ENCODE measurements at regions not wholly inside any gene's neighbourhood (a gene's known extent, or its start where the extent isn't known, plus 50 kb on each side); places are given as distances from the start of the nearest gene placed in this dataset.
A peak's percentile ranks its signal among the peaks of the same experiment; 100 is the strongest.

DNA sequence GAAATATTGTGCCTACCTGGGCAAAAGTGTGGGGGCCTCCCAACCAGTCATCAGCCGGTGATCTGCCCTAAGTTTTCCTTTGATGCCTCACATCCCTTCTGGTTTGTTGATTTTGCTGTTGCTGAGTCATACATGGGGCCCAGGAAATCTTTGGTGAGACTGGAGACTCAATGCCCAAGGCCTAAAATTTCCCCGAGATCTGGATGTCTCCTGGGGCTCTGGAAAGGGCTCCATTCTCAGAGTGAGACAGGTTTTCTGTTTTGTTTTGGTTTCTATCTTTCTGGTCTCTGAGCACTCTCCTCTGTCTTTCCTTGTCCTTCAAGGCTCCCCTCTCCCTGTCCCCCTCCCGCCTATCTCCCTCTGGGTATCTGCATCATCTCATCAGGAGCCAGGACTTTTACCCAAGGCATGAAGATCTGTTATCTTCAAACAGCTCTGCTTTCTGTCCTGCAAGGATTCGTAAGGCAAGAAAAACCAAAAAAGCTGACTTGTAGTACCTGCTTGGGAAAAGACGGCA, 152.8 kb upstream of the MAX start (continued):
- TF ChIP-seq EZH2phosphoT487 (IDR thresholded peaks at IDR 0.05; ENCODE audit: unreplicated experiment) (no peak), CREB1 (CRISPR knock-in tag; IDR thresholded peaks at IDR 0.05; ENCODE audit: low read depth) (no peak), JUNB (IDR thresholded peaks at IDR 0.05; ENCODE audit: unreplicated experiment) (no peak), NANOG (IDR thresholded peaks at IDR 0.05; ENCODE audit: borderline replicate concordance) (no peak), ZNF331 (CRISPR knock-in tag; IDR thresholded peaks at IDR 0.05; ENCODE audit: low read depth) (no peak), ZNF114 (CRISPR knock-in tag; IDR thresholded peaks at IDR 0.05) (no peak), POLR2AphosphoS5 (IDR thresholded peaks at IDR 0.05; ENCODE audit: low read depth) (no peak), EZH2 (IDR thresholded peaks at IDR 0.05; ENCODE audit: low read depth, unreplicated experiment) (no peak), STAT1 (IDR thresholded peaks at IDR 0.05; ENCODE audit: unreplicated experiment) (no peak)
- TF ChIP-seq, protein P1, sequence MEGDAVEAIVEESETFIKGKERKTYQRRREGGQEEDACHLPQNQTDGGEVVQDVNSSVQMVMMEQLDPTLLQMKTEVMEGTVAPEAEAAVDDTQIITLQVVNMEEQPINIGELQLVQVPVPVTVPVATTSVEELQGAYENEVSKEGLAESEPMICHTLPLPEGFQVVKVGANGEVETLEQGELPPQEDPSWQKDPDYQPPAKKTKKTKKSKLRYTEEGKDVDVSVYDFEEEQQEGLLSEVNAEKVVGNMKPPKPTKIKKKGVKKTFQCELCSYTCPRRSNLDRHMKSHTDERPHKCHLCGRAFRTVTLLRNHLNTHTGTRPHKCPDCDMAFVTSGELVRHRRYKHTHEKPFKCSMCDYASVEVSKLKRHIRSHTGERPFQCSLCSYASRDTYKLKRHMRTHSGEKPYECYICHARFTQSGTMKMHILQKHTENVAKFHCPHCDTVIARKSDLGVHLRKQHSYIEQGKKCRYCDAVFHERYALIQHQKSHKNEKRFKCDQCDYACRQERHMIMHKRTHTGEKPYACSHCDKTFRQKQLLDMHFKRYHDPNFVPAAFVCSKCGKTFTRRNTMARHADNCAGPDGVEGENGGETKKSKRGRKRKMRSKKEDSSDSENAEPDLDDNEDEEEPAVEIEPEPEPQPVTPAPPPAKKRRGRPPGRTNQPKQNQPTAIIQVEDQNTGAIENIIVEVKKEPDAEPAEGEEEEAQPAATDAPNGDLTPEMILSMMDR (conservative IDR thresholded peaks at IDR 0.05; ENCODE audit: low read depth in 2 of 2) = no peak

DNA sequence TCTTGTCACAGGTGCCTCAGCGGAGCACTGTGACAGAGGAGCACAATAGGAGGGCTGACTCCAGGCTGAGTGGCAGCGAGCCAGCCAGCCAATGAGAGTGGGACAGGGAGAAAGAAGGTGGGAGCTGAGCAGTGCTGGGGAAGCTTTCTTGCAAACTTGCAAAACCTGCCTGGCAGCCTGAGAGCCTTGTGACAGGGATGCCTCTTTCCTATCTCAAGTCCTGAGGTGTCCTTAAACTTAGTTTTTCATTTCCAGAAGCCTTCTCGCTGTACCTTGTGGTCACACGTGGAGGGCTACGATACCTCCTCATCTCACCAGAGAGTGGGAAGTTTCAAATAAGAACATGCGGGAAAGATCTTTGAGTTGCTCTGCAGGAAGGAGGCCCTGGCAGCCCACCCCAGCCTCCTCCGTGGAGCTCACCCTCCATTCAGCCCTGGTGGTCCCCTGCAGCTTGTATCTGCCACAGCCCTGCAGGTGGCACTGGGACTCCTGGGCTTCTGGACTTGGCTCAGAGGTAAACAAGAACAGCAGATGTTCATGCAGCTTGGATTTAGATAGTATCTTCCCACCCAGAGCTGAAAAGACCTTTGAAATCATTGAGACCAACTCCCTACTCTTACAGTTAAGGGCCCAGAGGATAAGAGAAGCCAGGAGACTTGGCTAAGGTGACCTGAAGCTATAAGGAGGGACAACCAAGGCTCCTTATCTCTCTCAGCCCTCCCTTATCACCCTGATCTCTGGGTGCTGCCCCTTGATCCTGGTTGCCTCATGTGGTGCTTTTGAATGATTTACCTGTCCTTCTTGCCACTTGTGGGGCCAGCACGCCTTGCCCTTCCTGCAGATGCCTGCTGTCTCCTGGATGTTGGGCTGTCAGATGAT, 153.5 kb upstream of the MAX start:
- DNase-seq (ENCODE audit: low spot score) (peak; percentile 94), ATAC-seq (peak; percentile 98)
- Histone ChIP-seq H2AFZ (peak overlapping the region; percentile 56), H3K36me3 (ENCODE audit: insufficient read depth) (no peaks in the 10 kb centered on the region), H3K4me1 (ENCODE audit: insufficient read depth) (peaks cover 14% of the 10 kb centered on the region), H3K27me3 (ENCODE audit: insufficient read depth) (no peaks in the 10 kb centered on the region), H3F3A (replicated peaks; ENCODE audit: low read depth) (no peaks in the 10 kb centered on the region), H4K20me1 (replicated peaks; ENCODE audit: insufficient read depth) (no peaks in the 10 kb centered on the region), H3K79me2 (replicated peaks; ENCODE audit: insufficient read depth) (no peaks in the 10 kb centered on the region), H3K4me2 (peak overlapping the region; percentile 56), H3K4me3 (peak overlapping the region; percentile 29), H3K27ac (ENCODE audit: low read depth) (no peak overlapping the region), H3K9me2 (ENCODE audit: insufficient read depth) (peaks cover 7% of the 10 kb centered on the region; the same call in 1 of the 2 replicates)
- peak overlapping the region; percentile 52 for H3K27ac Mint-ChIP-seq
- H3K4me1 Mint-ChIP-seq = peaks cover 22% of the 10 kb centered on the region
- no peaks in the 10 kb centered on the region for H3K27me3 Mint-ChIP-seq (ENCODE audit: insufficient read depth, low read depth, poor library complexity)
- TF ChIP-seq ZNF331 (CRISPR knock-in tag; IDR thresholded peaks at IDR 0.05; ENCODE audit: low read depth) (no peak), POLR2AphosphoS5 (IDR thresholded peaks at IDR 0.05; ENCODE audit: low read depth) (peak; percentile 58; the same call in 1 of the 2 replicates), JUNB (IDR thresholded peaks at IDR 0.05; ENCODE audit: unreplicated experiment) (no peak)
- TF ChIP-seq, protein P1 (conservative IDR thresholded peaks at IDR 0.05; ENCODE audit: low read depth in 2 of 2) = peak in 1 of 2 experiments; percentile 25; a peak in 1 of 4 replicates
- TF ChIP-seq, protein P2, sequence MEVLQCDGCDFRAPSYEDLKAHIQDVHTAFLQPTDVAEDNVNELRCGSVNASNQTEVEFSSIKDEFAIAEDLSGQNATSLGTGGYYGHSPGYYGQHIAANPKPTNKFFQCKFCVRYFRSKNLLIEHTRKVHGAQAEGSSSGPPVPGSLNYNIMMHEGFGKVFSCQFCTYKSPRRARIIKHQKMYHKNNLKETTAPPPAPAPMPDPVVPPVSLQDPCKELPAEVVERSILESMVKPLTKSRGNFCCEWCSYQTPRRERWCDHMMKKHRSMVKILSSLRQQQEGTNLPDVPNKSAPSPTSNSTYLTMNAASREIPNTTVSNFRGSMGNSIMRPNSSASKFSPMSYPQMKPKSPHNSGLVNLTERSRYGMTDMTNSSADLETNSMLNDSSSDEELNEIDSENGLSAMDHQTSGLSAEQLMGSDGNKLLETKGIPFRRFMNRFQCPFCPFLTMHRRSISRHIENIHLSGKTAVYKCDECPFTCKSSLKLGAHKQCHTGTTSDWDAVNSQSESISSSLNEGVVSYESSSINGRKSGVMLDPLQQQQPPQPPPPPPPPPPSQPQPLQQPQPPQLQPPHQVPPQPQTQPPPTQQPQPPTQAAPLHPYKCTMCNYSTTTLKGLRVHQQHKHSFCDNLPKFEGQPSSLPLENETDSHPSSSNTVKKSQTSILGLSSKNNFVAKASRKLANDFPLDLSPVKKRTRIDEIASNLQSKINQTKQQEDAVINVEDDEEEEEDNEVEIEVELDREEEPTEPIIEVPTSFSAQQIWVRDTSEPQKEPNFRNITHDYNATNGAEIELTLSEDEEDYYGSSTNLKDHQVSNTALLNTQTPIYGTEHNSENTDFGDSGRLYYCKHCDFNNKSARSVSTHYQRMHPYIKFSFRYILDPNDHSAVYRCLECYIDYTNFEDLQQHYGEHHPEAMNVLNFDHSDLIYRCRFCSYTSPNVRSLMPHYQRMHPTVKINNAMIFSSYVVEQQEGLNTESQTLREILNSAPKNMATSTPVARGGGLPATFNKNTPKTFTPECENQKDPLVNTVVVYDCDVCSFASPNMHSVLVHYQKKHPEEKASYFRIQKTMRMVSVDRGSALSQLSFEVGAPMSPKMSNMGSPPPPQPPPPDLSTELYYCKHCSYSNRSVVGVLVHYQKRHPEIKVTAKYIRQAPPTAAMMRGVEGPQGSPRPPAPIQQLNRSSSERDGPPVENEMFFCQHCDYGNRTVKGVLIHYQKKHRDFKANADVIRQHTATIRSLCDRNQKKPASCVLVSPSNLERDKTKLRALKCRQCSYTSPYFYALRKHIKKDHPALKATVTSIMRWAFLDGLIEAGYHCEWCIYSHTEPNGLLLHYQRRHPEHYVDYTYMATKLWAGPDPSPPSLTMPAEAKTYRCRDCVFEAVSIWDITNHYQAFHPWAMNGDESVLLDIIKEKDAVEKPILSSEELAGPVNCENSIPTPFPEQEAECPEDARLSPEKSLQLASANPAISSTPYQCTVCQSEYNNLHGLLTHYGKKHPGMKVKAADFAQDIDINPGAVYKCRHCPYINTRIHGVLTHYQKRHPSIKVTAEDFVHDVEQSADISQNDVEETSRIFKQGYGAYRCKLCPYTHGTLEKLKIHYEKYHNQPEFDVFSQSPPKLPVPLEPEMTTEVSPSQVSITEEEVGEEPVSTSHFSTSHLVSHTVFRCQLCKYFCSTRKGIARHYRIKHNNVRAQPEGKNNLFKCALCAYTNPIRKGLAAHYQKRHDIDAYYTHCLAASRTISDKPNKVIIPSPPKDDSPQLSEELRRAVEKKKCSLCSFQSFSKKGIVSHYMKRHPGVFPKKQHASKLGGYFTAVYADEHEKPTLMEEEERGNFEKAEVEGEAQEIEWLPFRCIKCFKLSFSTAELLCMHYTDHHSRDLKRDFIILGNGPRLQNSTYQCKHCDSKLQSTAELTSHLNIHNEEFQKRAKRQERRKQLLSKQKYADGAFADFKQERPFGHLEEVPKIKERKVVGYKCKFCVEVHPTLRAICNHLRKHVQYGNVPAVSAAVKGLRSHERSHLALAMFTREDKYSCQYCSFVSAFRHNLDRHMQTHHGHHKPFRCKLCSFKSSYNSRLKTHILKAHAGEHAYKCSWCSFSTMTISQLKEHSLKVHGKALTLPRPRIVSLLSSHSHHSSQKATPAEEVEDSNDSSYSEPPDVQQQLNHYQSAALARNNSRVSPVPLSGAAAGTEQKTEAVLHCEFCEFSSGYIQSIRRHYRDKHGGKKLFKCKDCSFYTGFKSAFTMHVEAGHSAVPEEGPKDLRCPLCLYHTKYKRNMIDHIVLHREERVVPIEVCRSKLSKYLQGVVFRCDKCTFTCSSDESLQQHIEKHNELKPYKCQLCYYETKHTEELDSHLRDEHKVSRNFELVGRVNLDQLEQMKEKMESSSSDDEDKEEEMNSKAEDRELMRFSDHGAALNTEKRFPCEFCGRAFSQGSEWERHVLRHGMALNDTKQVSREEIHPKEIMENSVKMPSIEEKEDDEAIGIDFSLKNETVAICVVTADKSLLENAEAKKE (CRISPR knock-in tag; IDR thresholded peaks at IDR 0.05) = peak; percentile 60; the same call in 1 of the 2 replicates
- peak overlapping the region; percentile 54 for H3K4me3 Mint-ChIP-seq
- H3K9me3 Mint-ChIP-seq = peaks cover 18% of the 10 kb centered on the region; the same call in 2 of the 3 replicates
- H3K36me3 Mint-ChIP-seq (ENCODE audit: low read depth) = peaks cover 7% of the 10 kb centered on the region; the same call in 2 of the 3 replicates

Measured in GM23338 (cell line).